ENCODE measurements at regions not wholly inside any gene's neighbourhood (a gene's known extent, or its start where the extent isn't known, plus 50 kb on each side); places are given as distances from the start of the nearest gene placed in this dataset.

- no peak for TF ChIP-seq CTCF (IDR thresholded peaks at IDR 0.05; ENCODE audit: borderline replicate concordance, control extremely low read depth, extremely low read depth, insufficient read depth, missing control alignments)
- in situ Hi-C loops (cut with MboI; ENCODE audit: low sequenced_read_pairs, unreplicated experiment), result loop anchor here (10.0 kb wide), 1 partner anchor 303 kb away; the partner anchor contains the start of gene PDGFRA
- no peak for DNase-seq (ENCODE audit: low spot score)
These were observed 142.5 kb downstream of the CHIC2 start for GRCh38 chr4:53921856-53922255.

GRCh38 chr4:53920883-53921282, 143.5 kb downstream of the CHIC2 start:
- TF ChIP-seq CTCF (IDR thresholded peaks at IDR 0.05; ENCODE audit: borderline replicate concordance, control extremely low read depth, extremely low read depth, insufficient read depth, missing control alignments), result no peak
- in situ Hi-C loops (cut with MboI; ENCODE audit: low sequenced_read_pairs, unreplicated experiment), result loop anchor here (10.0 kb wide), 1 partner anchor 304 kb away; the partner anchor contains the start of gene PDGFRA
- no peak for DNase-seq (ENCODE audit: low spot score)

GRCh38 chr4:53920116-53920515, 144.3 kb downstream of the CHIC2 start:
- in situ Hi-C loops (cut with MboI; ENCODE audit: low sequenced_read_pairs, unreplicated experiment), result loop anchor here (10.0 kb wide), 1 partner anchor 305 kb away; the partner anchor contains the start of gene PDGFRA
- no peak for TF ChIP-seq CTCF (IDR thresholded peaks at IDR 0.05; ENCODE audit: borderline replicate concordance, control extremely low read depth, extremely low read depth, insufficient read depth, missing control alignments)
- DNase-seq (ENCODE audit: low spot score), result no peak

- TF ChIP-seq CTCF (IDR thresholded peaks at IDR 0.05; ENCODE audit: borderline replicate concordance, control extremely low read depth, extremely low read depth, insufficient read depth, missing control alignments), result no peak
- in situ Hi-C loops (cut with MboI; ENCODE audit: low sequenced_read_pairs, unreplicated experiment), result no loop called here
- DNase-seq (ENCODE audit: low spot score), result no peak
These were observed 144.9 kb downstream of the CHIC2 start for GRCh38 chr4:53919535-53919934.

GRCh38 chr4:53917729-53918128, 146.7 kb downstream of the CHIC2 start:
- TF ChIP-seq CTCF (IDR thresholded peaks at IDR 0.05; ENCODE audit: borderline replicate concordance, control extremely low read depth, extremely low read depth, insufficient read depth, missing control alignments), result no peak
- in situ Hi-C loops (cut with MboI; ENCODE audit: low sequenced_read_pairs, unreplicated experiment), result no loop called here
- no peak for DNase-seq (ENCODE audit: low spot score)

GRCh38 chr4:53916431-53916889, 147.9 kb downstream of the CHIC2 start:
- no peak for DNase-seq (ENCODE audit: low spot score)
- in situ Hi-C loops (cut with MboI; ENCODE audit: low sequenced_read_pairs, unreplicated experiment), result no loop called here
- no peak for TF ChIP-seq CTCF (IDR thresholded peaks at IDR 0.05; ENCODE audit: borderline replicate concordance, control extremely low read depth, extremely low read depth, insufficient read depth, missing control alignments)

Data from GM13976 (cell line).